IMR-90 (cell line): ENCODE measurements at regions not wholly inside any gene's neighbourhood (a gene's known extent, or its start where the extent isn't known, plus 50 kb on each side); places are given as distances from the start of the nearest gene placed in this dataset.

Experiments used
- ATAC-seq: fragments of 200-7000 bp; cut with Tn5 transposase; 2 replicates; pipeline ENCODE4 v1.9.1; 2020; ENCODE audit warnings: low read depth, mild to moderate bottlenecking, moderate library complexity
- BruUV-seq: library from RNA; stranded (reverse); fragments of 400-500 nt; replicated peaks from 2 replicates; lab custom pipeline; 2021; lab: Mats Ljungman, UMichigan
- CTCF ChIA-PET: fragments of 300-600 bp; formaldehyde crosslinking; extraction: SDS; loops from one replicate; lab custom pipeline; 2021; ENCODE audit warnings: antibody characterized with exemption; lab: Yijun Ruan, JAX
- POLR2A ChIA-PET: fragments of 300-600 bp; sonication (Branson Sonifier 250); formaldehyde crosslinking; loops from one replicate; lab custom pipeline; 2022; ENCODE audit warnings: antibody characterized with exemption; ENCODE audit not compliant: unreplicated experiment; lab: Charles Lee
- DNase-seq: peaks from one replicate; pipeline ENCODE4 v3.0.0; 2013
- H2AFZ ChIP-seq: replicated peaks from 2 replicates; pipeline ENCODE3; 2013; ENCODE audit warnings: low read length, mild to moderate bottlenecking; ENCODE audit not compliant: poor library complexity
- H2AK5ac ChIP-seq: 2 replicates; pipeline ENCODE4 v1.6.1; 2013; ENCODE audit warnings: low read depth, low read length, inconsistent platforms
- H2AK9ac ChIP-seq: replicated peaks from 2 replicates; pipeline ENCODE3; 2013; ENCODE audit warnings: mild to moderate bottlenecking, low read depth, low read length, moderate library complexity; ENCODE audit not compliant: poor library complexity
- H2BK120ac ChIP-seq: 2 replicates; pipeline ENCODE4 v1.6.1; 2013; ENCODE audit warnings: low read depth, low read length, inconsistent platforms
- H2BK15ac ChIP-seq: 3 replicates; pipeline ENCODE4 v1.6.1; 2013; ENCODE audit warnings: low read depth, low read length, inconsistent platforms
- H2BK20ac ChIP-seq: 2 replicates; pipeline ENCODE4 v1.6.1; 2013; ENCODE audit warnings: low read depth, mild to moderate bottlenecking, inconsistent platforms, low read length, moderate library complexity
- H2BK5ac ChIP-seq: 2 replicates; pipeline ENCODE4 v1.6.1; 2013; ENCODE audit warnings: mild to moderate bottlenecking, low read depth, low read length, inconsistent platforms; ENCODE audit not compliant: poor library complexity, severe bottlenecking
- H3K14ac ChIP-seq: replicated peaks from 2 replicates; pipeline ENCODE4 v1.6.1; 2013; ENCODE audit warnings: low read depth, low read length, inconsistent platforms
- H3K18ac ChIP-seq: 2 replicates; pipeline ENCODE4 v1.6.1; 2013; ENCODE audit warnings: low read depth, low read length, control low read depth
- H3K23ac ChIP-seq: 2 replicates; pipeline ENCODE4 v1.6.1; 2013; ENCODE audit warnings: low read depth, low read length, inconsistent platforms
- H3K27ac ChIP-seq: 2 replicates; pipeline ENCODE4 v1.5.1; 2013; ENCODE audit warnings: mild to moderate bottlenecking, control low read depth, low read length; ENCODE audit not compliant: insufficient read depth
- H3K27me3 ChIP-seq: 2 replicates; pipeline ENCODE4 v1.6.1; 2013; ENCODE audit warnings: low read length; ENCODE audit not compliant: control insufficient read depth, insufficient read depth
- H3K36me3 ChIP-seq: 2 replicates; pipeline ENCODE4 v1.6.1; 2013; ENCODE audit warnings: low read length, mixed read lengths; ENCODE audit not compliant: control insufficient read depth, insufficient read depth
- H3K4ac ChIP-seq: 2 replicates; pipeline ENCODE4 v1.6.1; 2013; ENCODE audit warnings: low read depth, low read length, inconsistent platforms
- H3K4me1 ChIP-seq: 2 replicates; pipeline ENCODE4 v1.6.1; 2013; ENCODE audit warnings: low read length, mixed read lengths; ENCODE audit not compliant: control insufficient read depth, insufficient read depth
- H3K4me2 ChIP-seq: 2 replicates; pipeline ENCODE4 v1.6.1; 2013; ENCODE audit warnings: low read depth, mild to moderate bottlenecking, control low read depth, low read length, moderate library complexity
- H3K4me3 ChIP-seq: 2 replicates; pipeline ENCODE4 v1.5.1; 2013; ENCODE audit warnings: low read depth, mild to moderate bottlenecking, control low read depth, low read length, moderate library complexity; ENCODE audit not compliant: insufficient read depth
- H3K56ac ChIP-seq: 2 replicates; pipeline ENCODE4 v1.6.1; 2013; ENCODE audit warnings: low read length, inconsistent platforms; ENCODE audit not compliant: insufficient read depth; ENCODE audit errors: extremely low read depth
- H3K79me1 ChIP-seq, 2 experiments: 2 replicates each; pipeline ENCODE4 v1.6.1; 2013; ENCODE audit warnings: low read length in 2 of 2, inconsistent platforms in 1 of 2, low read depth in 1 of 2
- H3K9ac ChIP-seq: 2 replicates; pipeline ENCODE4 v1.6.1; 2013; ENCODE audit warnings: low read depth, low read length, control low read depth
- H3K9me1 ChIP-seq: 2 replicates; pipeline ENCODE4 v1.6.1; 2013; ENCODE audit warnings: low read length, inconsistent platforms; ENCODE audit not compliant: insufficient read depth
- H3K9me3 ChIP-seq: 2 replicates; pipeline ENCODE4 v1.6.1; 2013; ENCODE audit warnings: low read length; ENCODE audit not compliant: control insufficient read depth, insufficient read depth
- H4K20me1 ChIP-seq: 2 replicates; pipeline ENCODE4 v1.6.1; 2013; ENCODE audit warnings: low read length, inconsistent platforms; ENCODE audit not compliant: insufficient read depth
- H4K5ac ChIP-seq: 2 replicates; pipeline ENCODE4 v1.6.1; 2013; ENCODE audit warnings: mild to moderate bottlenecking, low read depth, low read length, control low read depth
- H4K8ac ChIP-seq, 2 experiments: 2 replicates each; pipeline ENCODE4 v1.6.1; 2013; ENCODE audit warnings: low read depth in 2 of 2, low read length in 2 of 2, control low read depth in 1 of 2, inconsistent platforms in 1 of 2
- H4K91ac ChIP-seq: 2 replicates; pipeline ENCODE4 v1.6.1; 2013; ENCODE audit warnings: low read depth, low read length, inconsistent platforms; ENCODE audit not compliant: insufficient read depth
- BHLHE40 ChIP-seq: fragments of 150-350 bp; IDR thresholded peaks from 2 replicates; pipeline ENCODE4 v1.6.1; 2016; ENCODE audit warnings: mild to moderate bottlenecking, low read depth, low read length
- CEBPB ChIP-seq: IDR thresholded peaks from 2 replicates; pipeline ENCODE4 v1.6.1; 2012; ENCODE audit warnings: low read depth, low read length, improper control_type of control experiment
- CHD1 ChIP-seq: IDR thresholded peaks from 2 replicates; pipeline ENCODE4 v1.6.1; 2012; ENCODE audit warnings: low read depth, low read length, improper control_type of control experiment
- FOS ChIP-seq: fragments of 150-350 bp; IDR thresholded peaks from 2 replicates; pipeline ENCODE4 v1.6.1; 2016; ENCODE audit warnings: low read depth, low read length
- MAFK ChIP-seq: IDR thresholded peaks from 2 replicates; pipeline ENCODE4 v1.6.1; 2012; ENCODE audit warnings: low read depth, low read length, improper control_type of control experiment
- MAZ ChIP-seq: IDR thresholded peaks from 2 replicates; pipeline ENCODE4 v1.6.1; 2012; ENCODE audit warnings: low read depth, mild to moderate bottlenecking, low read length, improper control_type of control experiment, moderate library complexity, borderline replicate concordance
- MXI1 ChIP-seq: IDR thresholded peaks from 2 replicates; pipeline ENCODE4 v1.6.1; 2012; ENCODE audit warnings: low read depth, mild to moderate bottlenecking, low read length, moderate library complexity, borderline replicate concordance
- NFE2L2 ChIP-seq: fragments of 150-350 bp; IDR thresholded peaks from 2 replicates; pipeline ENCODE4 v1.6.1; 2016; ENCODE audit warnings: low read depth, mild to moderate bottlenecking, low read length
- POLR2A ChIP-seq: IDR thresholded peaks from 2 replicates; pipeline ENCODE4 v1.6.1; 2012; ENCODE audit warnings: mild to moderate bottlenecking, low read depth, low read length
- RAD21 ChIP-seq: IDR thresholded peaks from 2 replicates; pipeline ENCODE4 v1.6.1; 2012; ENCODE audit warnings: low read length, improper control_type of control experiment
- RCOR1 ChIP-seq: IDR thresholded peaks from 2 replicates; pipeline ENCODE4 v1.6.1; 2012; ENCODE audit warnings: mild to moderate bottlenecking, low read length, improper control_type of control experiment; ENCODE audit not compliant: insufficient replicate concordance
- RFX5 ChIP-seq: IDR thresholded peaks from 2 replicates; pipeline ENCODE4 v1.8.0; 2012; ENCODE audit warnings: low read depth, mild to moderate bottlenecking, low read length, moderate library complexity
- SMC3 ChIP-seq: fragments of 150-350 bp; IDR thresholded peaks from 2 replicates; pipeline ENCODE4 v1.6.1; 2016; ENCODE audit warnings: low read depth, mild to moderate bottlenecking, antibody characterized with exemption, low read length, moderate library complexity
- WGBS, 2 experiments: methylation state at CpG; one replicate each; pipeline versions ENCODE4 v1.1.5 to v1.1.7; 2013; ENCODE audit warnings: missing lambda C conversion rate in 2 of 2; ENCODE audit not compliant: insufficient read length in 1 of 2; ENCODE audit errors: extremely low coverage in 2 of 2; 5-methylcytosine and 5-hydroxymethylcytosine counted together
- dilution Hi-C: fragments of 300-500 bp; cut with HindIII; formaldehyde crosslinking; loops from one replicate; pipeline ENCODE4 v1.14.3; 2018; ENCODE audit warnings: low sequenced_read_pairs; ENCODE audit not compliant: unreplicated experiment
- in situ Hi-C: fragments of 300-500 bp; cut with MboI; formaldehyde crosslinking; loops from 3 replicates; pipeline ENCODE4 v1.14.3; 2019; ENCODE audit warnings: low sequenced_read_pairs, inconsistent platforms, mixed read lengths
- intact Hi-C: fragments of 100-400 bp; cut with micrococcal nuclease; formaldehyde crosslinking; loops from 2 replicates; pipeline ENCODE4 v1.10.0; 2022
- TF ChIP-seq, protein P1 (sequence below): fragments of 150-350 bp; IDR thresholded peaks from 2 replicates; pipeline ENCODE4 v1.6.1; 2016; ENCODE audit warnings: low read depth, mild to moderate bottlenecking, low read length, moderate library complexity, borderline replicate concordance
- TF ChIP-seq, protein P2 (sequence below): fragments of 150-350 bp; IDR thresholded peaks from 2 replicates; pipeline ENCODE4 v1.6.1; 2017; ENCODE audit warnings: mild to moderate bottlenecking, antibody characterized with exemption, low read length, low read depth
- TF ChIP-seq, protein P3 (sequence below): conservative IDR thresholded peaks from 2 replicates; pipeline ENCODE4 v1.5.1; 2012; ENCODE audit warnings: mild to moderate bottlenecking, low read depth, low read length, improper control_type of control experiment

DNA sequence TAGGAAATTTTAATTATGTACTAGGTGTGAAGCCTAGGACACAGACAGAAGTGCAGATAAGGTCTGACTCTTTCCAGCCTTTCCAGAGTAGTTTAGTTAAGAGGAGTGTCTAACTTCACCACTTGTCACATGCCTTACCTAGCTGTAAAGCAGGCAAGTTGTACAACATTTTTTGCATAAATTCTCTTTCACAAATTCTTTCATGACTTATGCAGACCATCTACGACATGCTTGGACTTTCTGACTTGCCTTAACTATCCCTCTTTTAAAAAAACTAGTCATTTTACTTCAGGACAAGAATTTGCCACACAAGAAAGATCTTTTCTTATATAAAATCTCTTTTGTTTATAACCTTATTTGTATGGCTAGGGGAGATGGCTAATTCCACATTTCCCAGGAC lies 1273.6 kb upstream of the SLC39A10 start:
- H2BK20ac ChIP-seq: no peak overlapping the region
- TF ChIP-seq, protein P1, sequence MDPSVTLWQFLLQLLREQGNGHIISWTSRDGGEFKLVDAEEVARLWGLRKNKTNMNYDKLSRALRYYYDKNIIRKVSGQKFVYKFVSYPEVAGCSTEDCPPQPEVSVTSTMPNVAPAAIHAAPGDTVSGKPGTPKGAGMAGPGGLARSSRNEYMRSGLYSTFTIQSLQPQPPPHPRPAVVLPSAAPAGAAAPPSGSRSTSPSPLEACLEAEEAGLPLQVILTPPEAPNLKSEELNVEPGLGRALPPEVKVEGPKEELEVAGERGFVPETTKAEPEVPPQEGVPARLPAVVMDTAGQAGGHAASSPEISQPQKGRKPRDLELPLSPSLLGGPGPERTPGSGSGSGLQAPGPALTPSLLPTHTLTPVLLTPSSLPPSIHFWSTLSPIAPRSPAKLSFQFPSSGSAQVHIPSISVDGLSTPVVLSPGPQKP: no peak
- TF ChIP-seq RFX5 (no peak), MAFK (no peak), NFE2L2 (no peak), RAD21 (no peak), BHLHE40 (no peak), POLR2A (no peak), CEBPB (no peak), FOS (no peak), SMC3 (no peak), CHD1 (no peak), MXI1 (no peak), MAZ (no peak), RCOR1 (no peak)
- TF ChIP-seq, protein P2, sequence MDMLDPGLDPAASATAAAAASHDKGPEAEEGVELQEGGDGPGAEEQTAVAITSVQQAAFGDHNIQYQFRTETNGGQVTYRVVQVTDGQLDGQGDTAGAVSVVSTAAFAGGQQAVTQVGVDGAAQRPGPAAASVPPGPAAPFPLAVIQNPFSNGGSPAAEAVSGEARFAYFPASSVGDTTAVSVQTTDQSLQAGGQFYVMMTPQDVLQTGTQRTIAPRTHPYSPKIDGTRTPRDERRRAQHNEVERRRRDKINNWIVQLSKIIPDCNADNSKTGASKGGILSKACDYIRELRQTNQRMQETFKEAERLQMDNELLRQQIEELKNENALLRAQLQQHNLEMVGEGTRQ: no peak
- TF ChIP-seq, protein P3, sequence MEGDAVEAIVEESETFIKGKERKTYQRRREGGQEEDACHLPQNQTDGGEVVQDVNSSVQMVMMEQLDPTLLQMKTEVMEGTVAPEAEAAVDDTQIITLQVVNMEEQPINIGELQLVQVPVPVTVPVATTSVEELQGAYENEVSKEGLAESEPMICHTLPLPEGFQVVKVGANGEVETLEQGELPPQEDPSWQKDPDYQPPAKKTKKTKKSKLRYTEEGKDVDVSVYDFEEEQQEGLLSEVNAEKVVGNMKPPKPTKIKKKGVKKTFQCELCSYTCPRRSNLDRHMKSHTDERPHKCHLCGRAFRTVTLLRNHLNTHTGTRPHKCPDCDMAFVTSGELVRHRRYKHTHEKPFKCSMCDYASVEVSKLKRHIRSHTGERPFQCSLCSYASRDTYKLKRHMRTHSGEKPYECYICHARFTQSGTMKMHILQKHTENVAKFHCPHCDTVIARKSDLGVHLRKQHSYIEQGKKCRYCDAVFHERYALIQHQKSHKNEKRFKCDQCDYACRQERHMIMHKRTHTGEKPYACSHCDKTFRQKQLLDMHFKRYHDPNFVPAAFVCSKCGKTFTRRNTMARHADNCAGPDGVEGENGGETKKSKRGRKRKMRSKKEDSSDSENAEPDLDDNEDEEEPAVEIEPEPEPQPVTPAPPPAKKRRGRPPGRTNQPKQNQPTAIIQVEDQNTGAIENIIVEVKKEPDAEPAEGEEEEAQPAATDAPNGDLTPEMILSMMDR: no peak
- H2BK15ac ChIP-seq: no peak overlapping the region
- no peaks in the 10 kb centered on the region for H3K27me3 ChIP-seq
- H2AK5ac ChIP-seq: no peak overlapping the region
- CTCF ChIA-PET: no interaction called here
- no peak overlapping the region for H3K14ac ChIP-seq
- no peak overlapping the region for H4K8ac ChIP-seq
- no TSS peak for BruUV-seq
- no peak overlapping the region for H3K27ac ChIP-seq
- H3K9me1 ChIP-seq: no peaks in the 10 kb centered on the region
- no peaks in the 10 kb centered on the region for H3K36me3 ChIP-seq
- no peak overlapping the region for H3K9ac ChIP-seq
- dilution Hi-C loops: no loop called here
- DNase-seq: no peak
- H2BK120ac ChIP-seq: no peak overlapping the region
- in situ Hi-C loops: no loop called here
- intact Hi-C loops: no loop called here
- ATAC-seq: no peak
- H2BK5ac ChIP-seq: no peak overlapping the region
- H4K20me1 ChIP-seq: no peaks in the 10 kb centered on the region
- H3K79me1 ChIP-seq: no peaks in the 10 kb centered on the region
- 0% methylated on average over 1 of the region's 1 CpG; no CpG with 5 or more reads in 1 of the 2 experiments for WGBS, 2 experiments
- no peak overlapping the region for H2AFZ ChIP-seq
- H3K18ac ChIP-seq: no peak overlapping the region
- no peak overlapping the region for H4K91ac ChIP-seq
- H3K4me3 ChIP-seq: no peak overlapping the region
- no peak overlapping the region for H3K4me2 ChIP-seq
- no peak overlapping the region for H3K56ac ChIP-seq
- POLR2A ChIA-PET: no interaction called here
- peaks cover 8% of the 10 kb centered on the region for H3K9me3 ChIP-seq
- no peak overlapping the region for H4K5ac ChIP-seq
- H3K4me1 ChIP-seq: no peaks in the 10 kb centered on the region
- H3K23ac ChIP-seq: no peak overlapping the region
- no peak overlapping the region for H3K4ac ChIP-seq
- no peak overlapping the region for H2AK9ac ChIP-seq
